Progenitor cell of endocrine pancreas (in vitro differentiated cells): ENCODE measurements at regions not wholly inside any gene's neighbourhood (a gene's known extent, or its start where the extent isn't known, plus 50 kb on each side); places are given as distances from the start of the nearest gene placed in this dataset.

Source experiments
- DNase-seq: peaks from one replicate; pipeline ENCODE4 v3.0.0; 2021; ENCODE audit warnings: low spot score; ENCODE audit not compliant: unreplicated experiment
- H3K27ac Mint-ChIP-seq: 2 replicates; pipeline ENCODE4 v1.8.0; 2021; ENCODE audit warnings: mild to moderate bottlenecking, moderate library complexity, mixed read lengths
- H3K27me3 Mint-ChIP-seq: 2 replicates; pipeline ENCODE4 v1.8.0; 2021; ENCODE audit warnings: mixed read lengths
- H3K36me3 Mint-ChIP-seq: 2 replicates; pipeline ENCODE4 v1.8.0; 2022; ENCODE audit warnings: mixed read lengths; ENCODE audit not compliant: insufficient read depth
- H3K4me1 Mint-ChIP-seq: 2 replicates; pipeline ENCODE4 v1.8.0; 2021; ENCODE audit warnings: low read depth, mixed read lengths
- H3K4me3 Mint-ChIP-seq: 2 replicates; pipeline ENCODE4 v1.8.0; 2021; ENCODE audit warnings: low read depth, mild to moderate bottlenecking, moderate library complexity, mixed read lengths
- H3K9me3 Mint-ChIP-seq: 2 replicates; pipeline ENCODE4 v1.8.0; 2021; ENCODE audit warnings: low read depth, mixed read lengths
- TF ChIP-seq, protein P1 (sequence below): fragments of 200-600 bp; sonication (generic); IDR thresholded peaks from one replicate; pipeline ENCODE4 v1.5.0; 2021; ENCODE audit warnings: antibody characterized with exemption, mild to moderate bottlenecking; ENCODE audit not compliant: unreplicated experiment

DNA sequence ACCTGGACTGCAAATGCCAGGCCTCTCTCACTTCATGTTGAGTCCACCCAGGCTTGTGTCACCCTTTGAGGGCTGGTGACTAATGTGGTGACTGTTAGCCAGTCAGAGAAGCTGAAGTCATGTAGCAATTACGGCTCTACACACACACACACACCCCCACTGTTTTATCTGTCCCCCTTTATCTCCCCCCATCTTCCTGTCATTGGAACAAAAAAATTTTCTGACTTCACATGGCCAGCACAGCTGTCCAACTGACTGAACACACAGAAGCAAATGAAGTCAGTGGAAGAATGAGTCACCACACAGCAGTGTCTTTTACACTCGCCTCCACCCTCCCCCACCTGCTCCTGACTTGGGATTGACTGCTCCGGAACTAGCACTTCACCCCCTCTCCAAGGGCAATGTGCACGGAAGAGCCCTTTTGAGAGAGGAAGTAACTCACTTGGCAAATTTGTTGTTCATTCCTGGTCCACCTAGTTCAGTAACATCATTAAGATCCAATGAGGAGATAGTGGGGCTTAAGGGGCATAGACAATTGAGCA, 198.0 kb downstream of the RNF144B start:
- Mint-ChIP-seq H3K36me3 (no peaks in the 10 kb centered on the region), H3K27ac (no peak overlapping the region), H3K27me3 (peaks cover 2% of the 10 kb centered on the region), H3K4me3 (no peak overlapping the region), H3K9me3 (peaks cover 6% of the 10 kb centered on the region), H3K4me1 (peaks cover 10% of the 10 kb centered on the region)
- TF ChIP-seq, protein P1, sequence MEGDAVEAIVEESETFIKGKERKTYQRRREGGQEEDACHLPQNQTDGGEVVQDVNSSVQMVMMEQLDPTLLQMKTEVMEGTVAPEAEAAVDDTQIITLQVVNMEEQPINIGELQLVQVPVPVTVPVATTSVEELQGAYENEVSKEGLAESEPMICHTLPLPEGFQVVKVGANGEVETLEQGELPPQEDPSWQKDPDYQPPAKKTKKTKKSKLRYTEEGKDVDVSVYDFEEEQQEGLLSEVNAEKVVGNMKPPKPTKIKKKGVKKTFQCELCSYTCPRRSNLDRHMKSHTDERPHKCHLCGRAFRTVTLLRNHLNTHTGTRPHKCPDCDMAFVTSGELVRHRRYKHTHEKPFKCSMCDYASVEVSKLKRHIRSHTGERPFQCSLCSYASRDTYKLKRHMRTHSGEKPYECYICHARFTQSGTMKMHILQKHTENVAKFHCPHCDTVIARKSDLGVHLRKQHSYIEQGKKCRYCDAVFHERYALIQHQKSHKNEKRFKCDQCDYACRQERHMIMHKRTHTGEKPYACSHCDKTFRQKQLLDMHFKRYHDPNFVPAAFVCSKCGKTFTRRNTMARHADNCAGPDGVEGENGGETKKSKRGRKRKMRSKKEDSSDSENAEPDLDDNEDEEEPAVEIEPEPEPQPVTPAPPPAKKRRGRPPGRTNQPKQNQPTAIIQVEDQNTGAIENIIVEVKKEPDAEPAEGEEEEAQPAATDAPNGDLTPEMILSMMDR = no peak
- DNase-seq = no peak

DNA sequence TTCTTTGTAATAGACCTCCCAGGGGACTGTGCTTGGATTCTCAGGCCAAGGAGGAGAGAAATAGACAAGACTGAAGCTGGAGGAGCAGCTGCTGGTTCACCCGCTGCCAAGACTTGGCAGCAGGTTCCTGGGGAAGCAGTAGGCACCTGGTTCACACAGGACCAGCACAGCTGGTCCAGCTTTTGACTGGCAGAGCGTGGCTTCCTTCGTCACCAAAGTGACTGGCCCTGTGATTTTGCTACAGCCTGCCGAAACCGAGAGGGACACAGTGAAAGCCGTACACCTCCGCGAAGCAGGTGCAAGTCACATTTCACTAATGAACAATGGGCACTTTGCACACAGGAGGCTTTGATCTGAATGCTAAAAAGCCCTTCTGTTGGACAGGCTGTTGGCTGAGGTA, 199.0 kb downstream of the RNF144B start:
- Mint-ChIP-seq H3K36me3 (no peaks in the 10 kb centered on the region), H3K4me1 (peaks cover 10% of the 10 kb centered on the region)

DNA sequence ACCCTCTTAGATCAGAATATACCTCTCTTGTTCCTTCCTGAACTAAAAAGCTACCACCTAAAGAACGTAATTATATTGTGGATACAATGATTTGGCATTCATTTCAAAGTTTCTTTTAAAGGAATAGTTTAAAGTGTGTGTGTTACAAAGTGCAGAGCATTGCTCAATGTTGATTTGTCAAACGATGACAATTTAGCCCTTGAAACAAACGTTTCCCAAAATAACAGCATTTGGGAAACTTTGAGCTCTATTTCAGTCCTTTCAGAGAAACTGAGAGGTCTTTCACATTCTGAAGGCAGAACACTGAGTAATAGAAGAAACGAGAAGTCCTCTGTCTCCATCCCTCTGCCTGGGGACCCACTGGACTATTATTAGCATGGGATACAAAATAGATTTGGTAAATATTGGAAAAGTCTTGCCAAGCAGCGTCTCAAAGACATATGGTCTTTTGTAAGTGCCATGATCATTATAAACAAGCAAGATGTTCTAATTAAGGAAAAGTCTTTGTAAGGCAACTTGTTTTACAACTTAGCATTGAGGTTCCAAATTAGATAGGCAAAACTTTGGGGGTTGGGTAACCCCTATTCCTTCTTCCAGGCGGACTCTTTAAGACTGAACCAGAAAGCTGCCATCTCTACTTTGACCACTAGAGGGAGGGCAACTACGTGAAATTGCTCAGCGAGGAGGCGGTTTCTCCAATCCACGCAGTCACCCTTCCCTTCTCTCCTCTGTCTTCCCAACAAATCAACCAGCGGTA, 208.8 kb downstream of the RNF144B start:
- H3K4me3 Mint-ChIP-seq = no peak overlapping the region
- H3K36me3 Mint-ChIP-seq = no peaks in the 10 kb centered on the region
- DNase-seq = peak; percentile 54
- no peaks in the 10 kb centered on the region for H3K9me3 Mint-ChIP-seq
- TF ChIP-seq, protein P1 = peak; percentile 94
- no peak overlapping the region for H3K27ac Mint-ChIP-seq
- no peaks in the 10 kb centered on the region for H3K4me1 Mint-ChIP-seq
- H3K27me3 Mint-ChIP-seq = peaks cover 9% of the 10 kb centered on the region

More for the DNA sequence above, 199.0 kb downstream of the RNF144B start:
- H3K27me3 Mint-ChIP-seq = peaks cover 3% of the 10 kb centered on the region
- TF ChIP-seq, protein P1 = no peak
- no peak overlapping the region for H3K4me3 Mint-ChIP-seq
- no peak for DNase-seq
- H3K27ac Mint-ChIP-seq = no peak overlapping the region
- peaks cover 6% of the 10 kb centered on the region for H3K9me3 Mint-ChIP-seq

DNA sequence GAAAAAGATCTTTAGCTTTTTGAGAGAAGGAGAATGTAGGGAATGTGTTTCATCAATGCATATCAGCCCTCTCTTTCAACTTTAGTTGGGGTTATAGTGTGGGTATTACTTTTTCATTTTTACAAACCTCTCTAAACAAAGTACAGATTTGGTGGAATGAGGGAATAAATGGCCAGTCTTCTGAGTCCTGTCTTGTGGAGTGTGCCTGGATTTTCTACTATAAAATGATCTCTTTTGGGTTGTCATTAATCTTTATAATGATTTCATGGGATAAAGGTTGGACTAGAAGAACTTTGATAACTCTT, 209.3 kb downstream of the RNF144B start:
- Mint-ChIP-seq H3K36me3 (no peaks in the 10 kb centered on the region), H3K27me3 (peaks cover 14% of the 10 kb centered on the region), H3K4me3 (no peak overlapping the region), H3K27ac (no peak overlapping the region), H3K4me1 (no peaks in the 10 kb centered on the region), H3K9me3 (no peaks in the 10 kb centered on the region)
- TF ChIP-seq, protein P1 = no peak
- DNase-seq = no peak

DNA sequence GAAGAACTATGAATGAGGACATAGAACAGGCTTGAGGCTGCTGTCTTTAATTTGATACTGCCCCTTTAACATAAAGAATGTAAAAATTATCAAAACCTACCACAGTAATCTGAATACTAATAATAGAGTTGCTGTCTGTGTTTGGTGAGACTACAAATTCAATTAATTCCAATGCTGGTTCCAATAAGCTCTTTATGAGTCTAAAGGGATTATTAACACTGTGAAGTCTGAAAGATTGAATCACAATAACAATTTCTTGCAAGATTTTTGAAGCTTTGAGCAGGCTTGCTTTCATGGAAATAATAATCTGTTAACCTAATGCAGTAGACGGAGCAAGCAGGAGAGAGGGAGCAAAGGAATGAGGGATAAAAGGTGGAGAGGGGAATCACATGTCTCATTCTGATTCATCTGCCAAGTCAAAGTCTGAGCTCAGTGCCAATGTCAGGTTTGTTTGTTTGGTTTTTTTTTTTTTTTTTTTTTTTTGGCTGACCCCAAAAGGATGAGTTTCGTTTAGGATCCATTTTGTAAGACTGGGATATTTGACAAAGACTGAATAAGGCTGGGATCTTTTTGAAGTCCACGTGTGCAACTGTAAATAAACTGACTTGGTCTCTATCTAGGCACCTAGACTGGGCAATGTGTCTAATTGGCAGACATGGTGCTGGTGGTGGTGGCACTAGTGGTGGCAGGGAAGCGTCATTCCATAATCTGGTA, 211.6 kb downstream of the RNF144B start:
- no peak overlapping the region for H3K4me3 Mint-ChIP-seq
- peaks cover 14% of the 10 kb centered on the region for H3K27me3 Mint-ChIP-seq
- TF ChIP-seq, protein P1 = no peak
- no peak overlapping the region for H3K27ac Mint-ChIP-seq
- no peaks in the 10 kb centered on the region for H3K4me1 Mint-ChIP-seq
- no peaks in the 10 kb centered on the region for H3K9me3 Mint-ChIP-seq
- DNase-seq = no peak
- no peaks in the 10 kb centered on the region for H3K36me3 Mint-ChIP-seq
